GM21423 (cell line): ENCODE measurements at regions not wholly inside any gene's neighbourhood (a gene's known extent, or its start where the extent isn't known, plus 50 kb on each side); places are given as distances from the start of the nearest gene placed in this dataset.
"Not testable (repeated sequence)": the region's sequence is repeated elsewhere in the genome, so short reads cannot be mapped to it uniquely, and the experiment has no call there.

Experiments
- ATAC-seq: cut with Tn5 transposase; IDR thresholded peaks from one replicate; pipeline ENCODE4 v1.9.1; 2021; ENCODE audit warnings: mild to moderate bottlenecking, moderate library complexity; ENCODE audit not compliant: unreplicated experiment

DNA sequence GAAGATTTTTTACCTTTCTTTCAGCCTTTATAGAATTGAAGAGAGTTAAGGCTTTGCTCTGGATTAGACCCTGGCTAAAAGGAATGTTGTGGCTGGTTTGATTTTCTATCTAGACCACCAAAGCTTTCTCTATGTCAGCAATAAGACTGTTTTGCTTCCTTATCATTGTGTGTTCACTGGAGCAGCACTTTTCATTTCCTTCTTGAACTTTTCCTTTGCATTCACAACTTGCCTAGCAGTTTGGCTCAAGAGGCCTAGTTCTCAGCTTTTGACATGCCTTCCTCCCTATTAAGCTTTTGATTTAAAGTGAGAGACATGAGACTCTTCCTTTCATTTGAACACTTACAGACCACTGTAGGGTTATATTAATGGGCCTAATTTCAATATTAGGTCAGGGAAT is 64.1 kb upstream of the USP15 start:
- ATAC-seq = no peak

GRCh38 chr12:62202861-62203260 is 57.3 kb upstream of the USP15 start:
- not testable (repeated sequence) for ATAC-seq

- ATAC-seq = no peak
Measured at GRCh38 chr12:62205346-62205745, 54.9 kb upstream of the USP15 start.

- no peak for ATAC-seq
Measured at GRCh38 chr12:62207248-62207647, 53.0 kb upstream of the USP15 start.
